Kidney (tissue), 13 donors: ENCODE measurements at regions not wholly inside any gene's neighbourhood (a gene's known extent, or its start where the extent isn't known, plus 50 kb on each side); places are given as distances from the start of the nearest gene placed in this dataset.

Experiments
- DNase-seq, 5 donors: peaks; one replicate each; pipeline ENCODE4 v3.0.0-alpha.2; 2013 to 2020
- FAIRE-seq: peaks from 2 replicates; lab custom pipeline; 2012; peaks lifted over from hg19 to GRCh38; lab: Jason Lieb, UNC
- H3K27ac ChIP-seq, 2 donors: one replicate each; pipeline ENCODE4 v1.7.0; 2013; ENCODE audit warnings: low read depth in 2 of 2, low read length in 2 of 2, inconsistent platforms in 1 of 2
- H3K27me3 ChIP-seq: one replicate; pipeline ENCODE4 v1.7.1; 2013; ENCODE audit warnings: low read length, inconsistent platforms; ENCODE audit not compliant: control insufficient read depth, insufficient read depth
- H3K36me3 ChIP-seq, 3 donors: one replicate each; pipeline versions ENCODE4 v1.7.0 to v1.7.1; 2013; ENCODE audit warnings: low read length in 3 of 3, control low read depth in 1 of 3, inconsistent platforms in 1 of 3; ENCODE audit not compliant: insufficient read depth in 3 of 3, control insufficient read depth in 2 of 3
- H3K4me1 ChIP-seq, 3 donors: one replicate each; pipeline versions ENCODE4 v1.7.0 to v1.7.1; 2013; ENCODE audit warnings: low read length in 3 of 3, inconsistent platforms in 1 of 3, low read depth in 1 of 3; ENCODE audit not compliant: control insufficient read depth in 2 of 3, insufficient read depth in 2 of 3
- H3K4me3 ChIP-seq, 3 donors: one replicate each; pipeline versions ENCODE4 v1.7.0 to v1.8.1; 2013; ENCODE audit warnings: low read length in 3 of 3, control low read depth in 1 of 3, inconsistent platforms in 1 of 3
- H3K9ac ChIP-seq, 3 donors: one replicate each; pipeline versions ENCODE4 v1.7.0 to v1.7.1; 2013; ENCODE audit warnings: low read length in 3 of 3, control low read depth in 1 of 3, inconsistent platforms in 1 of 3
- H3K9me3 ChIP-seq, 3 donors: one replicate each; pipeline versions ENCODE4 v1.7.0 to v1.7.1; 2013; ENCODE audit warnings: low read length in 3 of 3, control low read depth in 1 of 3, inconsistent platforms in 1 of 3; ENCODE audit not compliant: control insufficient read depth in 2 of 3, insufficient read depth in 1 of 3
- CTCF ChIP-seq: IDR thresholded peaks from 3 replicates; pipeline ENCODE4 v1.5.1; 2012; ENCODE audit warnings: mild to moderate bottlenecking, moderate library complexity, borderline replicate concordance; ENCODE audit not compliant: insufficient read depth; ENCODE audit errors: extremely low read depth
- intact Hi-C: fragments of 100-400 bp; cut with DNase I; formaldehyde crosslinking; loops from one replicate; pipeline ENCODE4 v1.11.1; 2022
- donor health status: control.
- donor health status: control.
- donor health status: control.
- donor health status: control.
- donor health status: control.
- donor health status: DM: yes; HTN: yes; CAD: no.
- donor health status: Normal renal cell carcinoma (clear cell type).

GRCh38 chr7:10727636-10728035 lies 246.0 kb upstream of the PHF14 start:
- no peaks in the 10 kb centered on the region for H3K36me3 ChIP-seq
- no peak overlapping the region for H3K4me3 ChIP-seq
- intact Hi-C loops, result no loop called here
- H3K9me3 ChIP-seq, result no peaks in the 10 kb centered on the region
- H3K27me3 ChIP-seq, result no peaks in the 10 kb centered on the region
- no peaks in the 10 kb centered on the region for H3K4me1 ChIP-seq
- FAIRE-seq, result no peak
- no peak overlapping the region for H3K9ac ChIP-seq
- H3K27ac ChIP-seq, result no peak overlapping the region
- TF ChIP-seq CTCF, result no peak
- DNase-seq, result no peak

- Histone ChIP-seq H3K4me3 (no peak overlapping the region), H3K4me1 (no peaks in the 10 kb centered on the region), H3K9ac (no peak overlapping the region), H3K36me3 (no peaks in the 10 kb centered on the region), H3K27me3 (no peaks in the 10 kb centered on the region), H3K9me3 (no peaks in the 10 kb centered on the region), H3K27ac (no peak overlapping the region)
- DNase-seq (no peak), FAIRE-seq (no peak)
- intact Hi-C loops, result no loop called here
- TF ChIP-seq CTCF, result no peak
Observed at GRCh38 chr7:10731253-10731773, 242.4 kb upstream of the PHF14 start.

GRCh38 chr7:10733747-10734146 lies 239.9 kb upstream of the PHF14 start:
- Histone ChIP-seq H3K36me3 (no peaks in the 10 kb centered on the region), H3K9ac (no peak overlapping the region), H3K9me3 (no peaks in the 10 kb centered on the region), H3K27ac (no peak overlapping the region), H3K4me3 (no peak overlapping the region), H3K27me3 (no peaks in the 10 kb centered on the region), H3K4me1 (no peaks in the 10 kb centered on the region)
- intact Hi-C loops, result no loop called here
- no peak for TF ChIP-seq CTCF
- FAIRE-seq (no peak), DNase-seq (no peak)

- Histone ChIP-seq H3K9me3 (no peaks in the 10 kb centered on the region), H3K27ac (no peak overlapping the region), H3K36me3 (no peaks in the 10 kb centered on the region), H3K27me3 (no peaks in the 10 kb centered on the region), H3K4me1 (no peaks in the 10 kb centered on the region), H3K9ac (no peak overlapping the region), H3K4me3 (no peak overlapping the region)
- no peak for FAIRE-seq
- no peak for TF ChIP-seq CTCF
- no peak for DNase-seq
- intact Hi-C loops, result no loop called here
Observed at GRCh38 chr7:10734595-10734994, 239.1 kb upstream of the PHF14 start.
